ENCODE measurements at regions not wholly inside any gene's neighbourhood (a gene's known extent, or its start where the extent isn't known, plus 50 kb on each side); places are given as distances from the start of the nearest gene placed in this dataset.

DNA sequence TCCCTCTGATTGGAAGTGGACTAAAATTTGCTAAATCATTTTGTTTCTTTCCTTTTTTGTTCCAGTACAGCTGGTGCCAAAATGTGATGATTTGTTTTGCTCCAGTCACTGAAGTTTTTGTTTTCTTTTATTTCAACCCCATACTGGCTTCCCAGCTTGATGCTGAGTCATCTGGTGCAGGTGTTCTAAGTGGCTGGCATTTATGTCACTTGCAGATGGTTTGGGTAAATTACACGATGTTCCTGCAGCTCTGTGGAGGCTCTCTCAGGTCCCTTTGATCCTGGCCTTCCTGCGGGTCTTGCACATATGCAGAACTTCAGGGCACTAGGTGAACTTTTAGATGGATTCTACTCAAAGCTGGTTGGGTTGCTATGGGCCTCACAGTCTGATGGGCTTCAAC is 577.7 kb downstream of the HAO1 start:
- H3K4me1 ChIP-seq (ENCODE audit: control insufficient read depth, extremely low read depth, insufficient read depth, low read length) = no peaks in the 10 kb centered on the region
- no peak for TF ChIP-seq EZH2 (IDR thresholded peaks at IDR 0.05; ENCODE audit: low read length)
- TF ChIP-seq, protein P1, sequence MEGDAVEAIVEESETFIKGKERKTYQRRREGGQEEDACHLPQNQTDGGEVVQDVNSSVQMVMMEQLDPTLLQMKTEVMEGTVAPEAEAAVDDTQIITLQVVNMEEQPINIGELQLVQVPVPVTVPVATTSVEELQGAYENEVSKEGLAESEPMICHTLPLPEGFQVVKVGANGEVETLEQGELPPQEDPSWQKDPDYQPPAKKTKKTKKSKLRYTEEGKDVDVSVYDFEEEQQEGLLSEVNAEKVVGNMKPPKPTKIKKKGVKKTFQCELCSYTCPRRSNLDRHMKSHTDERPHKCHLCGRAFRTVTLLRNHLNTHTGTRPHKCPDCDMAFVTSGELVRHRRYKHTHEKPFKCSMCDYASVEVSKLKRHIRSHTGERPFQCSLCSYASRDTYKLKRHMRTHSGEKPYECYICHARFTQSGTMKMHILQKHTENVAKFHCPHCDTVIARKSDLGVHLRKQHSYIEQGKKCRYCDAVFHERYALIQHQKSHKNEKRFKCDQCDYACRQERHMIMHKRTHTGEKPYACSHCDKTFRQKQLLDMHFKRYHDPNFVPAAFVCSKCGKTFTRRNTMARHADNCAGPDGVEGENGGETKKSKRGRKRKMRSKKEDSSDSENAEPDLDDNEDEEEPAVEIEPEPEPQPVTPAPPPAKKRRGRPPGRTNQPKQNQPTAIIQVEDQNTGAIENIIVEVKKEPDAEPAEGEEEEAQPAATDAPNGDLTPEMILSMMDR (optimal IDR thresholded peaks at IDR 0.05 in 1 of 3, IDR thresholded peaks at IDR 0.05 in 1 of 3, conservative IDR thresholded peaks at IDR 0.05 in 1 of 3; ENCODE audit: extremely low read depth in 1 of 3, insufficient read depth in 2 of 3, low read length in 3 of 3) = no peak
- no peak overlapping the region for H3K27ac ChIP-seq (ENCODE audit: control insufficient read depth, insufficient read depth, low read length)
- H3K79me2 ChIP-seq (ENCODE audit: control insufficient read depth, insufficient read depth, low read length) = no peaks in the 10 kb centered on the region
- no peaks in the 10 kb centered on the region for H4K20me1 ChIP-seq (ENCODE audit: control insufficient read depth, extremely low read depth, insufficient read depth, low read length)
- dilution Hi-C loops (cut with MboI; ENCODE audit: extremely low pct_ligation_motif_present, low sequenced_read_pairs) = no loop called here
- H3K9me1 ChIP-seq (ENCODE audit: control insufficient read depth, extremely low read depth, insufficient read depth, low read length) = no peaks in the 10 kb centered on the region
- FAIRE-seq (no peak), DNase-seq (ENCODE audit: low read depth, low spot score) (no peak)
- no peak overlapping the region for H3K4me3 ChIP-seq (ENCODE audit: control insufficient read depth in 2 of 3, extremely low read depth in 1 of 3, insufficient read depth in 2 of 3, low read depth in 1 of 3, low read length in 3 of 3)
- H3K36me3 ChIP-seq (ENCODE audit: control insufficient read depth in 2 of 2, extremely low read depth in 1 of 2, insufficient read depth in 2 of 2, low read length in 2 of 2) = no peaks in the 10 kb centered on the region
- H3K9me3 ChIP-seq (ENCODE audit: control insufficient read depth, low read depth, low read length) = no peaks in the 10 kb centered on the region
- no peaks in the 10 kb centered on the region for H3K27me3 ChIP-seq (ENCODE audit: control insufficient read depth, extremely low read depth, insufficient read depth, low read length)
- H3K4me2 ChIP-seq (ENCODE audit: control insufficient read depth, extremely low read depth, insufficient read depth, low read depth, low read length) = no peak overlapping the region
- H3K9ac ChIP-seq (ENCODE audit: control insufficient read depth, extremely low read depth, insufficient read depth, low read length) = no peak overlapping the region
- H2AFZ ChIP-seq (ENCODE audit: control insufficient read depth, low read length) = no peak overlapping the region

DNA sequence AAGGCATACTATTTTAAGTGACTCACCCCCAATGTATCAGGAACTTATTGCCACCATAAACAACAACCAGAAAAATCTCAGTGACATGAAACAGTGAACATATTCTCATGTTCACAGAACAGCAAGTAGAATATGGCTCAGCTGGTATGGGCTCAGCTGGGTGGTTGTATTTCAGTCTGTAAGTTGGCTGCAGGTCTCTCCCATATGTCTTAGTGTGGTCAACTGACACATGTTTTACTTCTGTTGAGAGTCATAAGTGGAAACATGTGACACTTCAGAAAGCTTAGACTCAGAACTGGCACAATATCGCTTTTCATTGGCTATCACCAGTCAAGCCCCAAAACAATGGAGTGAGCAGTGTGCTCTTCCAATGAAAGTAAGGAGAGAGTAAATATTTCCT is 574.1 kb downstream of the HAO1 start:
- dilution Hi-C loops (cut with MboI; ENCODE audit: extremely low pct_ligation_motif_present, low sequenced_read_pairs) = no loop called here
- Histone ChIP-seq H3K9ac (ENCODE audit: control insufficient read depth, extremely low read depth, insufficient read depth, low read length) (no peak overlapping the region), H3K4me1 (ENCODE audit: control insufficient read depth, extremely low read depth, insufficient read depth, low read length) (peaks cover 1% of the 10 kb centered on the region)

More for the DNA sequence above, 574.1 kb downstream of the HAO1 start:
- no peaks in the 10 kb centered on the region for H4K20me1 ChIP-seq (ENCODE audit: control insufficient read depth, extremely low read depth, insufficient read depth, low read length)
- H3K36me3 ChIP-seq (ENCODE audit: control insufficient read depth in 2 of 2, extremely low read depth in 1 of 2, insufficient read depth in 2 of 2, low read length in 2 of 2) = no peaks in the 10 kb centered on the region
- no peaks in the 10 kb centered on the region for H3K9me3 ChIP-seq (ENCODE audit: control insufficient read depth, low read depth, low read length)
- DNase-seq (ENCODE audit: low read depth, low spot score) (no peak), FAIRE-seq (no peak)
- H3K4me2 ChIP-seq (ENCODE audit: control insufficient read depth, extremely low read depth, insufficient read depth, low read depth, low read length) = no peak overlapping the region
- TF ChIP-seq, protein P1 (optimal IDR thresholded peaks at IDR 0.05 in 1 of 3, IDR thresholded peaks at IDR 0.05 in 1 of 3, conservative IDR thresholded peaks at IDR 0.05 in 1 of 3; ENCODE audit: extremely low read depth in 1 of 3, insufficient read depth in 2 of 3, low read length in 3 of 3) = no peak
- no peak for TF ChIP-seq EZH2 (IDR thresholded peaks at IDR 0.05; ENCODE audit: low read length)
- H3K27ac ChIP-seq (ENCODE audit: control insufficient read depth, insufficient read depth, low read length) = no peak overlapping the region
- H2AFZ ChIP-seq (ENCODE audit: control insufficient read depth, low read length) = no peak overlapping the region
- H3K79me2 ChIP-seq (ENCODE audit: control insufficient read depth, insufficient read depth, low read length) = no peaks in the 10 kb centered on the region
- no peak overlapping the region for H3K4me3 ChIP-seq (ENCODE audit: control insufficient read depth in 2 of 3, extremely low read depth in 1 of 3, insufficient read depth in 2 of 3, low read depth in 1 of 3, low read length in 3 of 3)
- H3K27me3 ChIP-seq (ENCODE audit: control insufficient read depth, extremely low read depth, insufficient read depth, low read length) = no peaks in the 10 kb centered on the region
- no peaks in the 10 kb centered on the region for H3K9me1 ChIP-seq (ENCODE audit: control insufficient read depth, extremely low read depth, insufficient read depth, low read length)

Data from keratinocyte (primary cell).